Thymus (tissue), 11 donors: ENCODE measurements at regions not wholly inside any gene's neighbourhood (a gene's known extent, or its start where the extent isn't known, plus 50 kb on each side); places are given as distances from the start of the nearest gene placed in this dataset.

ENCODE experiments used
- DNase-seq, 9 donors: peaks; one replicate each; pipeline ENCODE4 v3.0.0-alpha.2; 2013; ENCODE audit warnings: low spot score in 9 of 9, low read depth in 6 of 9, missing footprints in 1 of 9
- H3K27ac ChIP-seq, 2 donors: one replicate each; pipeline ENCODE4 v1.5.1; 2013; ENCODE audit warnings: control low read depth in 1 of 2, low read depth in 1 of 2, low read length in 1 of 2, mild to moderate bottlenecking in 1 of 2, moderate library complexity in 1 of 2
- H3K27me3 ChIP-seq, 2 donors: one replicate each; pipeline ENCODE4 v1.5.1; 2013; ENCODE audit warnings: low read length in 1 of 2; ENCODE audit not compliant: control insufficient read depth in 2 of 2, insufficient read depth in 1 of 2
- H3K36me3 ChIP-seq, 2 donors: one replicate each; pipeline ENCODE4 v1.5.1; 2013; ENCODE audit warnings: low read length in 1 of 2, mild to moderate bottlenecking in 1 of 2, moderate library complexity in 1 of 2; ENCODE audit not compliant: control insufficient read depth in 2 of 2, insufficient read depth in 2 of 2
- H3K4me1 ChIP-seq, 2 donors: one replicate each; pipeline ENCODE4 v1.5.1; 2013; ENCODE audit warnings: low read length in 2 of 2; ENCODE audit not compliant: control insufficient read depth in 2 of 2, insufficient read depth in 2 of 2
- H3K4me3 ChIP-seq, 2 donors: one replicate each; pipeline ENCODE4 v1.5.1; 2013; ENCODE audit warnings: low read length in 2 of 2, control low read depth in 1 of 2, mild to moderate bottlenecking in 1 of 2
- H3K9me3 ChIP-seq, 2 donors: one replicate each; pipeline ENCODE4 v1.5.1; 2013; ENCODE audit warnings: low read length in 1 of 2, mild to moderate bottlenecking in 1 of 2; ENCODE audit not compliant: control insufficient read depth in 2 of 2, insufficient read depth in 1 of 2
- WGBS: extraction: QIAGEN DNeasy Blood & Tissue Kit; methylation state at CpG from one replicate; pipeline ENCODE4 v1.1.7; 2013; 5-methylcytosine and 5-hydroxymethylcytosine counted together
- donor health status: healthy.

DNA sequence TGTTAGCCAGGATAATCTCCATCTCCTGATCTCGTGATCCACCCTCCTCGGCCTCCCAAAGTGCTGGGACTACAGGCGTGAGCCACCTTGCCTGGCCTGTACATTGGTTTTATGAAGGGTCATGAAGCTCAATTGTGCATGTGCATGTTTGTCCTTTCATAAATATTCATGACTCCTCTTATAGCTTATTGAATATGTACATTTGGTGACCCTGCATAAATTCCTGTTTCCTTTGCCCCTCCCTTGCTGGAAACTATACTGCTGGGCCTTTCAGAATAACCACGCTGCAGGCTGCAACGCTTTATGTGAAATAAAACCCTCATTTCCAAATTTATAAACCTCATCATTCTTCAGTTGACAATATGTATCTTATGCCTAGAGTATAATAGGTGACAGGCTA, 978.0 kb upstream of the LCORL start:
- Histone ChIP-seq H3K9me3 (peaks cover 0 to 6% of the 10 kb centered on the region in 2 donors), H3K27ac (no peak overlapping the region), H3K4me3 (no peak overlapping the region), H3K4me1 (no peaks in the 10 kb centered on the region), H3K36me3 (no peaks in the 10 kb centered on the region), H3K27me3 (no peaks in the 10 kb centered on the region)
- DNase-seq: no peak
- WGBS: 92% methylated on average over 5 of the region's 5 CpGs

DNA sequence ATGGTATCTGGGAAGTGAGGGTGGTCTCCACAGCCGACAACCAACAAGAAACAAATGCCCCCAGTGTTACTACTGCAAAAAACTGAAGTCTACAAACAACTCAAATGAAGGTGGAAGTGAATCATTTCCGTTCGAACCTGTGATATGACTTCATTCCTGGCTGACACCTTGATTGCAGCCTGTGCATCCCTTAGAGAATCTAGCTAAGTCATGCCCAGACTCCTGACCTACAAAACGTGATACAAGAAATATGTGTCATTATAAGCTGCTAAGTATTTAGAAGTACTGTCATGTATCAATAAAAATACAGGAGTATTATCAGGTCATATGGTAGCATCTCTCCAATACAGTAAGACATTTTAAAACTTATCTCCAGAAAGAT, 959.7 kb upstream of the LCORL start:
- no peaks in the 10 kb centered on the region for H3K27me3 ChIP-seq
- no peak overlapping the region for H3K27ac ChIP-seq
- H3K4me1 ChIP-seq: no peaks in the 10 kb centered on the region
- no peak overlapping the region for H3K4me3 ChIP-seq
- no peaks in the 10 kb centered on the region for H3K9me3 ChIP-seq
- H3K36me3 ChIP-seq: no peaks in the 10 kb centered on the region
- no peak for DNase-seq
- 91% methylated on average over 4 of the region's 4 CpGs for WGBS

DNA sequence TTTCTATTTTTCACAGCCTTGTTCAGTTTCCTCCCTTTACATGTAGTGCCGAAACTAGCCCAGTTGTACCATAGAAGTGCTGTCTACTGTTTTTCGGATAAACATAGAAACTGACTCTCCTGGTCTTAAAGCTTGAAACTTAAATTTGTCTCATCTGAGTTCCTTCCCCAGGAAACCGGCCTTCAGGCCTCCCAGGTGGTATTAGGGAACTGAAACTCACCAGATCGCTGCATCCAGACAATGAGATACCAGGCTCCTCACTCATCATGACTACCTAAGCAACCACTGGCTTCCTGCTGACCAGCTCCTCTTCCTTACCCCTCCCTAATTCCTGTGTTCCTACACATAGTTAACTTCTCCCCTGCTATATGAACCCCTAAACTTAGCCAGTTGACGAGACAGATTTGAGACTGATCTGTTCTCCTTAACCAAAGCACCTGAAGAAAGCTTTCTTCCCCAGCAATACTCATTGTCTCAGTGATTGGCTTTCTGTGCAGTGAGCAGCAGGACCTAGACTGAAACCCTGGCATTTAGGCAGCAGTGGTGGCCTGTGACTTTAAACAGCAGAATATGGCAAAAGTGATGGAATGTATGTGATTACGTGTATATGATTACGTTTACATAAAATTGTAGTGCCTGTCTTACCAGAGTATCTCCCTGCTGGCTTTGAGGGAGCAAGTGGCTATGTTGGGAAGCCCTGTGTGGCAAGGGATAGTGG, 959.1 kb upstream of the LCORL start:
- H3K4me3 ChIP-seq: no peak overlapping the region
- no peaks in the 10 kb centered on the region for H3K4me1 ChIP-seq
- H3K27ac ChIP-seq: no peak overlapping the region
- no peaks in the 10 kb centered on the region for H3K27me3 ChIP-seq
- WGBS: 82% methylated on average over 7 of the region's 7 CpGs
- no peaks in the 10 kb centered on the region for H3K36me3 ChIP-seq
- no peaks in the 10 kb centered on the region for H3K9me3 ChIP-seq
- no peak for DNase-seq

DNA sequence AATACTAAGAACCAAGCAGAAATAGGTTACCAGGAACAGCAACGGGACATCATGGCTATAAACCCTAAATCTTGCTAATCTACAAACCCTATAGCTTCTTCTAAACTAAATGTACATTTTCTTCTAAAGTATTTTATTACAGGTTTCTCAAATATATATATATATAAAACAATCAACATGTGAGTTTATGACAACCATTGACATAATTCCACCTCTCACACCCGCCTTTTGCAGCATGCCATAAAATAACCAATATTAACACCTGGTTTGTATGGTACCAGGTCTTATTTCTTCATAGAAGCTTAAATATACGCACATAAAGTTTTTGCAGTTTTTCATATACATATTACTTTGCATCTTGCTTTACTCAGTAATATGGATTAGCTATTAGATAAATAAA, 955.3 kb upstream of the LCORL start:
- Histone ChIP-seq H3K36me3 (no peaks in the 10 kb centered on the region), H3K27ac (no peak overlapping the region), H3K4me1 (no peaks in the 10 kb centered on the region), H3K9me3 (no peaks in the 10 kb centered on the region), H3K27me3 (no peaks in the 10 kb centered on the region), H3K4me3 (no peak overlapping the region)
- WGBS: 94% methylated on average over 3 of the region's 3 CpGs
- no peak for DNase-seq

DNA sequence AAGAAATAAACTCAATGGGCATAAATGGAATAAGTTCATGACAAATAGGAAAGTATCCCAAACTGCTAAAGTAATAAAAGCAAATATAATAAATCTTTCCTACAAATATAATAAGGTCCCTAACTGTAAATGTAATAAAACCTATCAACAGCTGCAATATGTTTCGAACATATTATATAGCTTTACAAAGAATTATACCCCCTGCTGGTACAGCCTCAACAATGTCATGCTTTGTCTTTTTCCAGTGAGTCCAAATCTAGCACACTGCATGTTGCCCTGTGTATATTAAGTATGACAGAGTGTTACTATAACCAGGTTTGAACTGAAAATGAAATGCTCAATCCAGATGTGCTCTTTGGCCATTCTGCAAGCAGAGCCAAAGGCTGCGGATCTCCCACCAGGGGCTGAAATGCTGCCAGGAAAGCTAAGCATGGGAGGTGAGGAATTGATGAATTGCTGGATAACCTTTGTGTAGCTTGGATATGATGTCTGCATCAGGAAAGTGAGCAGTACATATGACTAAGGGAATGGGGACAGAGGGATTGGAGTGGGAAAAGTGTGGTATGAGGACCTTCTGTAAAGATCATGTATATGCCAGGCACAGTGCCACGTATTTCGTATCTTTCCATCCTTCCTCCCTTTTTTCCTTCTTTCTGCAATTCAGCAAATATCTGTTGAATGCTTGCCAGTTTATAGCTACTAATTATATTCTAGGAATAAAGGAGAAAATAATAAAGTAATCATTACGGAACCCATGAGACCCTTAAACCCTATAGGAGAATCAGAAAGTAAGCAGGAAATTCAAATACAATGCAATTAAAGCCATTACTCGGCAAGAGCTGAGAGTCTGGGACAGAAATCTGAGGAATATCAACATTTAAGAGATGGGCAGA, 954.6 kb upstream of the LCORL start:
- Histone ChIP-seq H3K4me1 (no peaks in the 10 kb centered on the region), H3K27ac (no peak overlapping the region), H3K4me3 (no peak overlapping the region), H3K27me3 (no peaks in the 10 kb centered on the region), H3K9me3 (no peaks in the 10 kb centered on the region), H3K36me3 (no peaks in the 10 kb centered on the region)
- 90% methylated on average over 6 of the region's 6 CpGs for WGBS
- no peak for DNase-seq

DNA sequence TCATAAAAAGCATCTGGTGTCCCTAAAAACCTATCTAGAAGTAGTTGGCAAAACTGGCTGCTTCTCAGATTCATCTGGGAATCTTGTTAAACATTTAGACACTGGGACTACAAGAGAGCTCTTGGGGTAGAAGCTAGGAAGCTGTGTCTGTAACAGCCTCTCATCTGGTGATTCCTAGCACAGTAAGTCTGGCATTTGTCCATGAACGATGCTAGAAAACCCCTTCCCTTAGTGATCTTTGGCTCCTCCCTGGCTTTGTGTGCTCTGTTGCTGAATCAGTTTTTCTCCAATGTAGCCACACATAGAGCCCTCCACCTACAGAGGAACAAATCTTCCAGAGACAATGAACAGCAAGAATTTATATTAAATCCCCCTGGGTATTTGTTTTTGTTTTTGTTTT, 951.7 kb upstream of the LCORL start:
- no peak overlapping the region for H3K27ac ChIP-seq
- H3K27me3 ChIP-seq: no peaks in the 10 kb centered on the region
- DNase-seq: no peak
- H3K4me1 ChIP-seq: no peaks in the 10 kb centered on the region
- H3K36me3 ChIP-seq: no peaks in the 10 kb centered on the region
- 81% methylated on average over 1 of the region's 1 CpG for WGBS
- no peak overlapping the region for H3K4me3 ChIP-seq
- H3K9me3 ChIP-seq: no peaks in the 10 kb centered on the region

DNA sequence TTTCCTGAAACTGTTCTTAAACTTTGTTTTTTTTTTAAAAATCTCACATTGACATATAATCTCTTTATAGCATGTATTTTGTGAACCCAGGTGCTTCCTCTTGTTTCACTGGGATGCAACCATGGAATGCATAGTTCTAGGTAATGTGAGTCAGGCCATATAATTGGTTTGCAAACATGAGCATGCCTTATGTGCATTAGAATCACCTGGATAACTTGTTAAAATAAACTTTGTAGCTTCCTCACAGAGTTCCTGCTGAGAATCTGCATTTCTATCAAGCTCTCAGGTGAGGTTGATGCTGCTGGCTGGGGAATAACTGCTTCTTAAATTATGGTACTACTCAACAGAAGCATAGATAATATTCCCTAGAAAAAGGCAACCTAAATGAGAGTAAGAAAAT, 940.3 kb upstream of the LCORL start:
- Histone ChIP-seq H3K36me3 (no peaks in the 10 kb centered on the region), H3K9me3 (no peaks in the 10 kb centered on the region), H3K4me3 (no peak overlapping the region), H3K27ac (no peak overlapping the region), H3K27me3 (no peaks in the 10 kb centered on the region), H3K4me1 (no peaks in the 10 kb centered on the region)
- no peak for DNase-seq

DNA sequence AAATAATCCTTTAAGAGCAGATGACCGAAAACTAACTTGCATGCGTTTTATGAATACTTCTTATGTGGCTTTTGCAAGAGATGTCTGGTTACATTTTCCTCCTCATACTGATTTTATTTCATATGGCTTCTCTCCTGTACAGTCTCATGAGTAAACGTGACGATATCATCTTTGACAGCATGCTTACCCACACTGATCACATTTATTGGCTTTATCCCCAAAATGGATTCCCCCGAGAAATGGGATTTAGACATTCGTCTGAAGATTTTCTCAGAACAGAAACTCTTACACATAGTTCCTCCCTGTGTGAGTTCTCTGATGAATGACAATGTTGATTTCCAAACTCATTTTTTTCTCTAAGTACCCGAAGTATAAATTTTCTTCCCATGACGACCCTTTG, 939.7 kb upstream of the LCORL start:
- H3K4me1 ChIP-seq: no peaks in the 10 kb centered on the region
- no peak for DNase-seq
- 91% methylated on average over 8 of the region's 8 CpGs for WGBS
- H3K36me3 ChIP-seq: no peaks in the 10 kb centered on the region
- H3K9me3 ChIP-seq: no peaks in the 10 kb centered on the region
- H3K27me3 ChIP-seq: no peaks in the 10 kb centered on the region
- H3K4me3 ChIP-seq: no peak overlapping the region
- H3K27ac ChIP-seq: no peak overlapping the region

DNA sequence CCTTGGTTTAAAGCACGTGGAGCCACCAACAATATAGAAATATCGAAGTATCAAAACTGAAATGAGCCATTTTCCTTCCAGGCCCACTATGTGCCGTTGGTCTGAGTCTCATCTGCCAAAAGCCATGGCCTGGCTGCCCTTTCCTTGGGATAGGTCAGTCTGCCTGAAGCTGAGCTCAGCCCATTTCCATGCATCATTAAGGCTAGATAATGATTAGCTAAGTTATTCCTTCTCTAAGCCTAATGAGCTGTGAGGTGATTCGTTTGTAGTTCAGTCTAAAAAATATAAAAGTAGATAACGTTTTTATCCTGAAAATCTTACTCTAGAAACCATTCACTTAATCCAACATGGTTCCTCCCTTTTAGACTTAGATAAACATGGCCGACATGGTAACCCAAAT, 936.2 kb upstream of the LCORL start:
- 90% methylated on average over 6 of the region's 6 CpGs for WGBS
- H3K9me3 ChIP-seq: no peaks in the 10 kb centered on the region
- no peak overlapping the region for H3K27ac ChIP-seq
- DNase-seq: no peak
- no peak overlapping the region for H3K4me3 ChIP-seq
- H3K4me1 ChIP-seq: no peaks in the 10 kb centered on the region
- H3K27me3 ChIP-seq: no peaks in the 10 kb centered on the region
- no peaks in the 10 kb centered on the region for H3K36me3 ChIP-seq
